MCF 10A (cell line): ENCODE measurements at regions not wholly inside any gene's neighbourhood (a gene's known extent, or its start where the extent isn't known, plus 50 kb on each side); places are given as distances from the start of the nearest gene placed in this dataset.

Experiments used
- BruUV-seq: library from RNA; stranded (reverse); fragments of 400-500 nt; replicated peaks from 2 replicates; lab custom pipeline; 2021; lab: Mats Ljungman, UMichigan
- CTCF ChIA-PET: fragments of 300-600 bp; sonication (Branson Sonifier 250); formaldehyde crosslinking; extraction: SDS; loops from one replicate; lab custom pipeline; 2021; ENCODE audit warnings: antibody characterized with exemption, inconsistent platforms; lab: Yijun Ruan, JAX
- POLR2A ChIA-PET: fragments of 300-600, 350-650 bp; sonication (Branson Sonifier 250); formaldehyde crosslinking; extraction: SDS; loops from one replicate; lab custom pipeline; 2020; ENCODE audit warnings: antibody characterized with exemption, inconsistent platforms; lab: Yijun Ruan, JAX
- DNase-seq: peaks from one replicate; pipeline ENCODE4 v3.0.0-alpha.2; 2018; ENCODE audit not compliant: unreplicated experiment
- H3K27ac Mint-ChIP-seq: one replicate; pipeline ENCODE4 v1.8.0; 2022; ENCODE audit warnings: mild to moderate bottlenecking, low read depth, mixed read lengths; ENCODE audit not compliant: unreplicated experiment
- H3K27me3 Mint-ChIP-seq: one replicate; pipeline ENCODE4 v1.8.0; 2022; ENCODE audit warnings: mixed read lengths; ENCODE audit not compliant: insufficient read depth, unreplicated experiment
- H3K36me3 Mint-ChIP-seq: one replicate; pipeline ENCODE4 v1.8.0; 2022; ENCODE audit warnings: mild to moderate bottlenecking, moderate library complexity, mixed read lengths; ENCODE audit not compliant: insufficient read depth, unreplicated experiment
- H3K4me1 Mint-ChIP-seq: one replicate; pipeline ENCODE4 v1.8.0; 2022; ENCODE audit warnings: mixed read lengths; ENCODE audit not compliant: insufficient read depth, unreplicated experiment
- H3K4me3 Mint-ChIP-seq: one replicate; pipeline ENCODE4 v1.8.0; 2022; ENCODE audit warnings: mild to moderate bottlenecking, moderate library complexity, mixed read lengths; ENCODE audit not compliant: unreplicated experiment
- H3K9me3 Mint-ChIP-seq: one replicate; pipeline ENCODE4 v1.8.0; 2022; ENCODE audit warnings: mixed read lengths; ENCODE audit not compliant: unreplicated experiment
- intact Hi-C: fragments of 100-400 bp; cut with micrococcal nuclease; formaldehyde crosslinking; loops from 2 replicates; pipeline ENCODE4 v1.14.1; 2022
- TF ChIP-seq, protein P1 (sequence below): fragments of 200-600 bp; IDR thresholded peaks from one replicate; pipeline ENCODE4 v1.8.0; 2022; ENCODE audit warnings: antibody characterized with exemption, mild to moderate bottlenecking; ENCODE audit not compliant: unreplicated experiment

DNA sequence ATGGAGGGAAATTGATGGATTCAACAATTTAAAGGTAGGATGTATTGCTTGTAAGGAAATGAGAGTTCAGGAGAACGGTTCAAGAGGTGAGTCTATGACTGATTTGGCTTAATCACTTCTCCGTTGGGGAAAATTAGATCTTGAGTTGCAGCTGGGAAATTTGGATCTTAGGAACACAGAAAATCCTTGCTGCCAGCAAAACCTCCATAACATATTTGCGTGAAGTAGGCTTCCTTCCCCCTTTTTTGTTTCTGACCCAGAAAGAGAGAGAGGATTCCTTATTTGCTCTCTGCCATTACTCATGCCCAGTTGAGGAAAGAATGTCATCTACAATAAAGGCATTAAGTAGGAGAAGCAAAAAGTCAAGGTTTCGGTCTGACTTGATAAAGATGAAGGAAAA lies 73.5 kb upstream of the PDC start:
- BruUV-seq = no TSS peak
- intact Hi-C loops = no loop called here

DNA sequence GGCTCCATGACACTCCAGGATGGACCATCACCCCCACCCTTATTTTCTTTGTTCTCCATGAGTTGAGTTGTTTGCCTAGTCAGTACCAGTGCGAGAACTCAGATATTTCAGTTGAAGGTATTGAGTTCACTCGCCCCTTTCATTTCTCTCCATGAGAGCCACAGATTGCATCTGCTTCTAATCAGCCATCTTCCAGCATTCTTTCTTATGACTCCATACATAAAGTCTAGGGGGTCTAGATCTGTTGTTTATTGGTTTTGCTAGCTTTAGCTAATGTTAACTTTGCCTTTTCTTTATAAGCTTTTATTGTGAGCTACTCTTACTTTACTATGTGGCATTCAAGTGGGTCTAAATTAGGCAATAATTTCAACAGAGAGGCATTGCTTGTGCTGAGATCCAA lies 71.6 kb upstream of the PDC start:
- H3K27ac Mint-ChIP-seq = no peak overlapping the region
- no peaks in the 10 kb centered on the region for H3K27me3 Mint-ChIP-seq
- H3K9me3 Mint-ChIP-seq = no peaks in the 10 kb centered on the region
- H3K4me1 Mint-ChIP-seq = peaks cover 13% of the 10 kb centered on the region
- no peak for DNase-seq
- H3K4me3 Mint-ChIP-seq = no peak overlapping the region
- TF ChIP-seq, protein P1, sequence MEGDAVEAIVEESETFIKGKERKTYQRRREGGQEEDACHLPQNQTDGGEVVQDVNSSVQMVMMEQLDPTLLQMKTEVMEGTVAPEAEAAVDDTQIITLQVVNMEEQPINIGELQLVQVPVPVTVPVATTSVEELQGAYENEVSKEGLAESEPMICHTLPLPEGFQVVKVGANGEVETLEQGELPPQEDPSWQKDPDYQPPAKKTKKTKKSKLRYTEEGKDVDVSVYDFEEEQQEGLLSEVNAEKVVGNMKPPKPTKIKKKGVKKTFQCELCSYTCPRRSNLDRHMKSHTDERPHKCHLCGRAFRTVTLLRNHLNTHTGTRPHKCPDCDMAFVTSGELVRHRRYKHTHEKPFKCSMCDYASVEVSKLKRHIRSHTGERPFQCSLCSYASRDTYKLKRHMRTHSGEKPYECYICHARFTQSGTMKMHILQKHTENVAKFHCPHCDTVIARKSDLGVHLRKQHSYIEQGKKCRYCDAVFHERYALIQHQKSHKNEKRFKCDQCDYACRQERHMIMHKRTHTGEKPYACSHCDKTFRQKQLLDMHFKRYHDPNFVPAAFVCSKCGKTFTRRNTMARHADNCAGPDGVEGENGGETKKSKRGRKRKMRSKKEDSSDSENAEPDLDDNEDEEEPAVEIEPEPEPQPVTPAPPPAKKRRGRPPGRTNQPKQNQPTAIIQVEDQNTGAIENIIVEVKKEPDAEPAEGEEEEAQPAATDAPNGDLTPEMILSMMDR = no peak
- intact Hi-C loops = no loop called here
- POLR2A ChIA-PET = no interaction called here
- no peaks in the 10 kb centered on the region for H3K36me3 Mint-ChIP-seq
- no TSS peak for BruUV-seq
- CTCF ChIA-PET = interaction anchor here (0.8 to 1.4 kb wide), 2 partner anchors 37 to 148 kb away, joined by 5 to 6 read pairs; partner anchors contain the start of gene PTGS2

More for the DNA sequence above, 73.5 kb upstream of the PDC start:
- ChIA-PET CTCF (interaction anchor here (0.6 kb wide), 1 partner anchor 11 kb away, joined by 3 read pairs; no protein-coding TSS in a partner anchor), POLR2A (no interaction called here)
- Mint-ChIP-seq H3K9me3 (no peaks in the 10 kb centered on the region), H3K27ac (no peak overlapping the region), H3K36me3 (no peaks in the 10 kb centered on the region), H3K4me3 (no peak overlapping the region), H3K27me3 (no peaks in the 10 kb centered on the region), H3K4me1 (peaks cover 17% of the 10 kb centered on the region)
- no peak for DNase-seq
- TF ChIP-seq, protein P1 = no peak

DNA sequence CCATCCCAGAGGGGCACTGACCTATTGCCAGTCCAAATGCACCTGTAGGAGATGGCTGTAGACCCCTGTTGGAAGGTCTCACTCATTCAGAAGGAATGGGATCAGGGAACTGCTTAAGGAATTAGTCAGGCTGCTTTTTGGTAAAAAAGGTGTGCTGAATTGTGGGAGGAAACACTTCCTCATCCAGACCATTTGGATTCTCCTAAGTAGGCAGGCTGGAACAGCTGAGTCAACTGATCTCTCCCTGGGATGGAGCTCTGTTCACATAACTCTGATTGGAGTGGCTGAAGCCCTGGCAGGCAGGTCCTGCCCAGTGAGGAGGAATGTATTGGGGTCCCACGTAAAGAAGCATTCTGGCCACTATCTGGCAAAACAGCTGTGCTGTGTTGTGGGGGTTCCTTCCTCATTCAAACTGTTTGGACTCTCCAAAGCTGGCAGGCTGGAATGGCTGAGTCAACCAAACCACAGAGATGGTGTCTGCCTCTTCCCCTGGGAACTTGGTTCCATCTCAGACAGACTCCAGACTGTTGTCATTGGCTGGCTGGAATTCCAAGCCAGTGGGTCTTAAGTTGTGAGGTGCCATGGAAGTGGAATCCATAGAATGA lies 70.7 kb upstream of the PDC start:
- H3K27ac Mint-ChIP-seq = no peak overlapping the region
- POLR2A ChIA-PET = no interaction called here
- no peak overlapping the region for H3K4me3 Mint-ChIP-seq
- H3K9me3 Mint-ChIP-seq = no peaks in the 10 kb centered on the region
- no peaks in the 10 kb centered on the region for H3K27me3 Mint-ChIP-seq
- no TSS peak for BruUV-seq
- intact Hi-C loops = no loop called here
- no peaks in the 10 kb centered on the region for H3K36me3 Mint-ChIP-seq
- no peak for DNase-seq
- TF ChIP-seq, protein P1 = no peak
- CTCF ChIA-PET = interaction anchor here (0.6 kb wide), 2 partner anchors 31 to 1517 kb away, joined by 3 read pairs; no protein-coding TSS in a partner anchor
- peaks cover 11% of the 10 kb centered on the region for H3K4me1 Mint-ChIP-seq

DNA sequence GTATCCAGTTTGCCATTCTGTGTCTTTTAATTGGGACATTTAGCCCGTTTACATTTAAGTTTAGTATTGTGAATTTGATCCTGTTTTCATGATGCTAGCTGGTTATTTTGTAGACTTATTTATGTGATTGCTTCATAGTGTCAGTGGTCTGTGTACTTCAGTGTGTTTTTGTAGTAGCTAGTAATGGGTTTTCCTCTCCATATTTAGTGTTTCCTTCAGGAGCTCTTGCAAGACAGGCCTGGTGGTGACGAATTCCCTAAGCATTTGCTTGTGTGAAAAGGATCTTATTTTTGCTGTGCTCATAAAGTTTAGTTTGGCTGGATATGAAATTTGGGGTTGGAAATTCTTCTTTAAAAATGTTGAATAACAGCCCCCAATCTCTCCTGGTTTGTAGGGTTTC lies 69.2 kb upstream of the PDC start:
- H3K27ac Mint-ChIP-seq = no peak overlapping the region
- BruUV-seq = no TSS peak
- H3K27me3 Mint-ChIP-seq = no peaks in the 10 kb centered on the region
- no peak for DNase-seq
- ChIA-PET POLR2A (no interaction called here), CTCF (no interaction called here)
- no peaks in the 10 kb centered on the region for H3K36me3 Mint-ChIP-seq
- no peaks in the 10 kb centered on the region for H3K9me3 Mint-ChIP-seq
- TF ChIP-seq, protein P1 = no peak
- H3K4me3 Mint-ChIP-seq = no peak overlapping the region
- H3K4me1 Mint-ChIP-seq = no peaks in the 10 kb centered on the region
- intact Hi-C loops = no loop called here
